ENCODE measurements at regions not wholly inside any gene's neighbourhood (a gene's known extent, or its start where the extent isn't known, plus 50 kb on each side); places are given as distances from the start of the nearest gene placed in this dataset.

DNA sequence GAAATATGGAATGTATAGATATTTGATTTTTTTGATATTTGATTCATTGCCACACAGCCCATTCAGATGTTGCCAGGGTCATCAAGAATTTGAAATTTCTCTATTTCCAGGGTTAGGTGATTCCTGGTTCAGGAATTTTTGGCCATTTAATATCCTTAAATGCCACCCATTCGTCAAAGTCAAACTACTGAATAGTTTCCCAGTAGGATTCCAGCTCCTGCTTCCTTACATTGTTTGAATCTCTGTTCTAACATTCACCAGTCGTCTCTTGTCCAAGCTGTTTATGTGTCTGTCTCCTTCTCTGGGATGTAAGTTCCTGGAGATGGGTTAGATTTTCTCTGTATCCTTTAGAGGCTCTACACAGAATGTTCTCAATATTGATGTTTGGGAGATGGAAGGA lies 124.9 kb upstream of the TLE3 start:
- TF ChIP-seq POLR2A (IDR thresholded peaks at IDR 0.05) = no peak
- TF ChIP-seq, protein P1, sequence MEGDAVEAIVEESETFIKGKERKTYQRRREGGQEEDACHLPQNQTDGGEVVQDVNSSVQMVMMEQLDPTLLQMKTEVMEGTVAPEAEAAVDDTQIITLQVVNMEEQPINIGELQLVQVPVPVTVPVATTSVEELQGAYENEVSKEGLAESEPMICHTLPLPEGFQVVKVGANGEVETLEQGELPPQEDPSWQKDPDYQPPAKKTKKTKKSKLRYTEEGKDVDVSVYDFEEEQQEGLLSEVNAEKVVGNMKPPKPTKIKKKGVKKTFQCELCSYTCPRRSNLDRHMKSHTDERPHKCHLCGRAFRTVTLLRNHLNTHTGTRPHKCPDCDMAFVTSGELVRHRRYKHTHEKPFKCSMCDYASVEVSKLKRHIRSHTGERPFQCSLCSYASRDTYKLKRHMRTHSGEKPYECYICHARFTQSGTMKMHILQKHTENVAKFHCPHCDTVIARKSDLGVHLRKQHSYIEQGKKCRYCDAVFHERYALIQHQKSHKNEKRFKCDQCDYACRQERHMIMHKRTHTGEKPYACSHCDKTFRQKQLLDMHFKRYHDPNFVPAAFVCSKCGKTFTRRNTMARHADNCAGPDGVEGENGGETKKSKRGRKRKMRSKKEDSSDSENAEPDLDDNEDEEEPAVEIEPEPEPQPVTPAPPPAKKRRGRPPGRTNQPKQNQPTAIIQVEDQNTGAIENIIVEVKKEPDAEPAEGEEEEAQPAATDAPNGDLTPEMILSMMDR (IDR thresholded peaks at IDR 0.05) = no peak
